Natural killer cell treated with Interleukin-12 subunit alpha and Interleukin-12 subunit beta and Interleukin-15 and Interleukin-18, amount 100 ng/mL, for 72 hours (primary cell): ENCODE measurements at regions not wholly inside any gene's neighbourhood (a gene's known extent, or its start where the extent isn't known, plus 50 kb on each side); places are given as distances from the start of the nearest gene placed in this dataset.

ENCODE experiments used
- ATAC-seq, 2 donors: fragments of 150-1000 bp; cut with Tn5 transposase in 1 of 2; sonication (Bioruptor Pico), chemical (Tn5 transposase) in 1 of 2; 2 replicates each; pipeline ENCODE4 v1.10.0; 2021
- DNase-seq: peaks from one replicate; pipeline ENCODE4 v3.0.0; 2022; ENCODE audit warnings: low spot score
- H3K27ac Mint-ChIP-seq, 2 donors: 1 replicate in 1 of 2; 2 replicates in 1 of 2; pipeline ENCODE4 v1.8.0; 2022; ENCODE audit warnings: mixed read lengths in 2 of 2, mild to moderate bottlenecking in 1 of 2, moderate library complexity in 1 of 2
- H3K27me3 Mint-ChIP-seq, 2 donors: 1 replicate in 1 of 2; 2 replicates in 1 of 2; pipeline ENCODE4 v1.8.0; 2022; ENCODE audit warnings: mixed read lengths in 2 of 2
- H3K36me3 Mint-ChIP-seq: one replicate; pipeline ENCODE4 v1.8.0; 2022; ENCODE audit warnings: mixed read lengths
- H3K4me1 Mint-ChIP-seq, 2 donors: 1 replicate in 1 of 2; 2 replicates in 1 of 2; pipeline ENCODE4 v1.8.0; 2022; ENCODE audit warnings: low read depth in 2 of 2, mixed read lengths in 2 of 2, mild to moderate bottlenecking in 1 of 2
- H3K4me3 Mint-ChIP-seq: one replicate; pipeline ENCODE4 v1.8.0; 2022; ENCODE audit warnings: mixed read lengths
- H3K9me3 Mint-ChIP-seq: 2 replicates; pipeline ENCODE4 v1.8.0; 2022; ENCODE audit warnings: mixed read lengths

- no peak for ATAC-seq
- H3K9me3 Mint-ChIP-seq: peaks cover 15% of the 10 kb centered on the region
Measured at GRCh38 chr18:39513186-39513585, 1947.6 kb upstream of the CELF4 start.

GRCh38 chr18:39506581-39507330 lies 1941.2 kb upstream of the CELF4 start:
- Mint-ChIP-seq H3K36me3 (peaks cover 6% of the 10 kb centered on the region), H3K27ac (no peak overlapping the region), H3K9me3 (peaks cover 22% of the 10 kb centered on the region), H3K4me3 (no peak overlapping the region), H3K27me3 (no peaks in the 10 kb centered on the region), H3K4me1 (no peaks in the 10 kb centered on the region)
- DNase-seq (no peak), ATAC-seq (no peak)

More at GRCh38 chr18:39513186-39513585, 1947.6 kb upstream of the CELF4 start:
- no peak for DNase-seq
- Mint-ChIP-seq H3K27ac (no peak overlapping the region), H3K4me3 (no peak overlapping the region), H3K27me3 (no peaks in the 10 kb centered on the region), H3K4me1 (no peaks in the 10 kb centered on the region), H3K36me3 (peaks cover 6% of the 10 kb centered on the region)

GRCh38 chr18:39500306-39500705 lies 1934.7 kb upstream of the CELF4 start:
- no peak overlapping the region for H3K27ac Mint-ChIP-seq
- no peak overlapping the region for H3K4me3 Mint-ChIP-seq
- peaks cover 6% of the 10 kb centered on the region for H3K36me3 Mint-ChIP-seq
- no peaks in the 10 kb centered on the region for H3K4me1 Mint-ChIP-seq
- H3K27me3 Mint-ChIP-seq: no peaks in the 10 kb centered on the region
- DNase-seq (no peak), ATAC-seq (no peak)
- peaks cover 13% of the 10 kb centered on the region for H3K9me3 Mint-ChIP-seq

- Mint-ChIP-seq H3K27ac (no peak overlapping the region), H3K4me1 (no peaks in the 10 kb centered on the region), H3K27me3 (no peaks in the 10 kb centered on the region), H3K36me3 (peaks cover 6% of the 10 kb centered on the region), H3K9me3 (peaks cover 10% of the 10 kb centered on the region), H3K4me3 (no peak overlapping the region)
- no peak for DNase-seq
- no peak for ATAC-seq
Measured at GRCh38 chr18:39497821-39498220, 1932.2 kb upstream of the CELF4 start.

- Mint-ChIP-seq H3K27me3 (no peaks in the 10 kb centered on the region), H3K4me3 (no peak overlapping the region), H3K4me1 (no peaks in the 10 kb centered on the region), H3K27ac (no peak overlapping the region), H3K36me3 (peaks cover 11% of the 10 kb centered on the region), H3K9me3 (peaks cover 10% of the 10 kb centered on the region)
- DNase-seq: no peak
- no peak for ATAC-seq
Measured at GRCh38 chr18:39496986-39497385, 1931.4 kb upstream of the CELF4 start.

- no peak overlapping the region for H3K4me3 Mint-ChIP-seq
- no peak for DNase-seq
- ATAC-seq: no peak
- H3K27ac Mint-ChIP-seq: no peak overlapping the region
- H3K27me3 Mint-ChIP-seq: no peaks in the 10 kb centered on the region
- H3K36me3 Mint-ChIP-seq: peaks cover 20% of the 10 kb centered on the region
- no peaks in the 10 kb centered on the region for H3K4me1 Mint-ChIP-seq
- H3K9me3 Mint-ChIP-seq: peaks cover 18% of the 10 kb centered on the region
Measured at GRCh38 chr18:39494211-39494896, 1928.8 kb upstream of the CELF4 start.

- Mint-ChIP-seq H3K4me3 (no peak overlapping the region), H3K27me3 (no peaks in the 10 kb centered on the region), H3K4me1 (no peaks in the 10 kb centered on the region), H3K36me3 (peaks cover 13% of the 10 kb centered on the region), H3K9me3 (peaks cover 23% of the 10 kb centered on the region), H3K27ac (no peak overlapping the region)
- DNase-seq: no peak
- ATAC-seq: no peak
Measured at GRCh38 chr18:39491408-39491807, 1925.8 kb upstream of the CELF4 start.

GRCh38 chr18:39489431-39489830 lies 1923.8 kb upstream of the CELF4 start:
- no peak for ATAC-seq
- no peak overlapping the region for H3K4me3 Mint-ChIP-seq
- H3K36me3 Mint-ChIP-seq: peaks cover 13% of the 10 kb centered on the region
- no peak overlapping the region for H3K27ac Mint-ChIP-seq
- no peak for DNase-seq
- no peaks in the 10 kb centered on the region for H3K4me1 Mint-ChIP-seq
- H3K9me3 Mint-ChIP-seq: peaks cover 23% of the 10 kb centered on the region
- no peaks in the 10 kb centered on the region for H3K27me3 Mint-ChIP-seq

GRCh38 chr18:39487932-39488331 lies 1922.3 kb upstream of the CELF4 start:
- no peaks in the 10 kb centered on the region for H3K4me1 Mint-ChIP-seq
- ATAC-seq: no peak
- no peak overlapping the region for H3K27ac Mint-ChIP-seq
- peaks cover 13% of the 10 kb centered on the region for H3K36me3 Mint-ChIP-seq
- H3K27me3 Mint-ChIP-seq: no peaks in the 10 kb centered on the region
- peaks cover 23% of the 10 kb centered on the region for H3K9me3 Mint-ChIP-seq
- DNase-seq: no peak
- no peak overlapping the region for H3K4me3 Mint-ChIP-seq

- no peak overlapping the region for H3K4me3 Mint-ChIP-seq
- no peak overlapping the region for H3K27ac Mint-ChIP-seq
- H3K27me3 Mint-ChIP-seq: no peaks in the 10 kb centered on the region
- H3K4me1 Mint-ChIP-seq: no peaks in the 10 kb centered on the region
- DNase-seq (no peak), ATAC-seq (no peak)
- H3K9me3 Mint-ChIP-seq: peaks cover 20% of the 10 kb centered on the region
- H3K36me3 Mint-ChIP-seq: peaks cover 8% of the 10 kb centered on the region
Measured at GRCh38 chr18:39486268-39486667, 1920.7 kb upstream of the CELF4 start.

- no peak overlapping the region for H3K4me3 Mint-ChIP-seq
- H3K27ac Mint-ChIP-seq: no peak overlapping the region
- peaks cover 20% of the 10 kb centered on the region for H3K9me3 Mint-ChIP-seq
- H3K36me3 Mint-ChIP-seq: peaks cover 6% of the 10 kb centered on the region
- no peak for ATAC-seq
- H3K4me1 Mint-ChIP-seq: no peaks in the 10 kb centered on the region
- no peaks in the 10 kb centered on the region for H3K27me3 Mint-ChIP-seq
- DNase-seq: no peak
Measured at GRCh38 chr18:39485696-39486095, 1920.1 kb upstream of the CELF4 start.

GRCh38 chr18:39481281-39481680 lies 1915.7 kb upstream of the CELF4 start:
- ATAC-seq: no peak
- H3K4me1 Mint-ChIP-seq: no peaks in the 10 kb centered on the region

GRCh38 chr18:39480494-39481195 lies 1915.0 kb upstream of the CELF4 start:
- peaks cover 6% of the 10 kb centered on the region for H3K9me3 Mint-ChIP-seq
- ATAC-seq: no peak
- DNase-seq: no peak
- H3K36me3 Mint-ChIP-seq: no peaks in the 10 kb centered on the region
- no peak overlapping the region for H3K4me3 Mint-ChIP-seq
- H3K27me3 Mint-ChIP-seq: no peaks in the 10 kb centered on the region
- no peaks in the 10 kb centered on the region for H3K4me1 Mint-ChIP-seq
- no peak overlapping the region for H3K27ac Mint-ChIP-seq

More at GRCh38 chr18:39481281-39481680, 1915.7 kb upstream of the CELF4 start:
- no peaks in the 10 kb centered on the region for H3K27me3 Mint-ChIP-seq
- peaks cover 6% of the 10 kb centered on the region for H3K9me3 Mint-ChIP-seq
- H3K27ac Mint-ChIP-seq: no peak overlapping the region
- no peak for DNase-seq
- no peak overlapping the region for H3K4me3 Mint-ChIP-seq
- no peaks in the 10 kb centered on the region for H3K36me3 Mint-ChIP-seq

GRCh38 chr18:39464006-39464405 lies 1898.4 kb upstream of the CELF4 start:
- H3K27me3 Mint-ChIP-seq: no peaks in the 10 kb centered on the region
- ATAC-seq: no peak
- peaks cover 18% of the 10 kb centered on the region for H3K9me3 Mint-ChIP-seq
- DNase-seq: no peak
- no peaks in the 10 kb centered on the region for H3K36me3 Mint-ChIP-seq
- no peak overlapping the region for H3K4me3 Mint-ChIP-seq
- H3K4me1 Mint-ChIP-seq: no peaks in the 10 kb centered on the region
- H3K27ac Mint-ChIP-seq: no peak overlapping the region
